NCI-H774 (cell line): ENCODE measurements at regions not wholly inside any gene's neighbourhood (a gene's known extent, or its start where the extent isn't known, plus 50 kb on each side); places are given as distances from the start of the nearest gene placed in this dataset.

Experiments used
- DNase-seq: peaks from one replicate; lab custom pipeline; 2025; lab: John Stamatoyannopoulos, UW

DNA sequence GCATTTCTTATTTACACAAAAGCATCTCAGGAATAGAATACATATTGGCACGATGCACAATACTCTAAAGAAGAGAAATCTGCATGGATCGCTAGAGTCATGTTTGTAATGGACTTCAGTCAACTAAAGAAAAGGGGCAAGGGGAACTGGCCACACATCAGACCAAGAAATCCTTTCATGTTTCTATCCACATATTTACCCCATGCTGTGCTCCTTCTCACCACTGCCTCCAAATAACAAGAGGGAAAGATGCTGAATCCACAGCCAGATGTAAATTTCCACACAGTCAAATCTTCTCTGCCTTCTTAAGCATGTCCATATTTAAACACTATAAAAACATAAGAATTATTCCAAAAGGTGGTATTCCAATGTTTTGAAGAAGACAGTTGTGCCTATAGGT is 67.6 kb downstream of the COX18 start:
- no peak for DNase-seq

DNA sequence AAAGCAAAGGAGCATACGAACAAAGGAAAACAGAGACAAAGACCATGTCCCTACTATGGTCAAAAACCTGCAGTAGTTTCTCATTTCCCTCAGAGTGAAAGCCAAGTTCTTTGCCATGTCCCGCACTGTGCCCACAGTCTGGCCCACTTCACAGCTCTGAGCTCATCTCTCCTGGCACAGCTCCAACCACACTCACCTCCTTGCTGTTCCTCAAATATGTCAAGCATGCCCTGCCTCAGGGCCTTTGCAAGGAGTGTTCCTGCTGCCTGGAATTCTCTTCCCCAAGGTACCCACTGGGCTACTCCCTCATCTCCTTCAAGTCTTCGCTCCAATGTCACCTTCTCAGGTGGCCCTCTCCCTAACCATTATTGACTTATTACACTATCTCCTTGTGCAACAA is 72.1 kb downstream of the COX18 start:
- DNase-seq: no peak

DNA sequence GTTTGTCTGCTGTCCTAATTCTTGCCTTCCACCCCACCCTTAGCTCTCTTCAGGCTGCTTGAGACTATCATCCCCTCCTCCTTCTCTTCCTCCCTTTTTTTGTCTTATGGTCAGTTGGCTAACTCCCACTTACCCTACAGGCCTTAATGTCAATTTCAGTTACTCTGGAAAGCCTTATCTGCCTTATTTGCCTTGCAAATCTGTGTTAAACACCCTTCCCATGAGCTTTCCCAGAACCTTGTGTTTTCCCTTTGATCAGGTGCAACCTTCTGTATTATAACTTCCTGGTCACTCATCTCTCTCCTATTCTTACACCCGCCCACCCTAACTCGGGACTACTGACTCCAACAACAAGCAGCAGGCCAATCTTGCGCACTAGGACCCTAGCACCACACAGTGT is 74.8 kb downstream of the COX18 start:
- no peak for DNase-seq

DNA sequence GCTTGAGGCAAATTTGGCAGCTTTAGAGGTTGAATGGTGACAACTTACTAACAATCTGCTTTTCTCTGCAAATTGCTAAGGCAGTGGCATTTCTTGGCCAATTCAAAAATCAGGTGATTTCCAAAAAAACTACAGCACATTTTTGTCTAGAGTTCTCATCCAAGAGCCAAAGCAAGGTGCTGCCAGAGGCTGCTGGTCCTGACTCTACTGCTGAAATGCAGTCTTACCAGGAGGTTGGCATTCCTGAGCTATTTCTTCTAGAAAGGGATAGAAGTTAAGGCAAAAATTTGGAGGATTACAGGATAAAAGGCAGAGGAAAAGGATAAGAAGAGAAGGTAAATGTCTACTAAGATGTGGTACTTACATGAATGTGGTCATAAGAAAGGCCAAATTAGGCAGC is 75.6 kb downstream of the COX18 start:
- DNase-seq: no peak

DNA sequence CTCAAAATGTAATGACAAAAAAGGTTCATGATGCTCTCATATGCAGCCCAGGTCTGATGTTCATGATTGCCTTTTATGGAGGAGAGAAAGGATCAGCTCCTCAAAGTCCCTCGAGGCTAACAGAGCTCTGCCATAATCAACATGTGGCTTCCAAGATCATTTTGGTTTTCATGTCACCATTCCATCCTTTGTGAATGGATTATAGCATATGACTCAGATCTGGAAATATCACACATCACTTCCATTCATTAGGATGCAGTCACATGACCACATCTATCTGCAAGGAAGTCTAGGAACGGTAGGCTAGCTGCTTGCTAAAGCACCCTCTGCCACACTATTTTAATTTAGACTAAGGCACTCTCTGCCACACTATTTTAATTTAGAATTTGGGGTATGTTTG is 77.6 kb downstream of the COX18 start:
- DNase-seq: no peak

DNA sequence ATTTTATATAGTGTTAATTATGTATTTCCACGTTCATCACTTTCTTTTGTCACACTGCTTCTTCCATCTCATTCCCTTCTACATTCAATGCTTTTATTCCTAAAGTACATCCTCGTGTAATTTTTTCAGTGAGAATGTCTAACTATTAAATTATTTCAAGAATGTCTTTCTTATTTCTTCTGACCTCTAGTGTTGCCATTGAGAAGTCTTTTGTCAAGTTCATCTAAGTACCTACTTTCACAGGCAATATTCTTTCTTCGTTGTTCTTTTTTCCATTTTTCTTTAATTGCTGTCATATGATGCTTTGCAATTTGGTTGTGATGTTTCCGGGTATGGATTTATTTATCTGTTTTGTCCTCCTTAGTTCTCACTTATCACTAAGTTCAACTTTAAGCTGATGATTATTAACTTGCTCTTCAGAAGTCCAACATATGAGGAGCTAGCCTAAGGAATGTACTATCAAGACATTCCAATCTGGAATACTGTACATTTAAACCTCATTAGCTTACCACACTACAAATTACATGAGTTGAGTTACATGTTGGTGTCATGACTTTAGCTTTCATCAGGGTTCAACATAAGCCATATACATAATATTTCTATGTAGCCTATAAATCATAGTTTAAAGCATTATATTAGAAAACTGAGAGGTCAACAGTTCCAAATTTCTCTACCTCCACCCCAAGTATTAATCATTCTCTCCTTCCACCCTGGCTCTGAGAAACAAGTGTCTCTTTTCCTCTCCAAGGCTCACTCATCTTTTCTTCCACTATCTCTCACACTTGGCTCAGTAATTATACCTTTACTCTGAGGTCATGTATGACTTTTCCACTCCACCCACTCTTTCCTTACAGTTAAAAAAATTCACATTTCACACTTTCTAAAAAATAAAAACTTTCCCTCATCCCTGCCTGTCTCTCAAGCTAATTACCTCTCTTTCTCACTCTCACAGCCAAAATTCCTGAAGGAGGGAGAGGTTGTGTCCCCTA is 81.5 kb downstream of the COX18 start:
- no peak for DNase-seq

DNA sequence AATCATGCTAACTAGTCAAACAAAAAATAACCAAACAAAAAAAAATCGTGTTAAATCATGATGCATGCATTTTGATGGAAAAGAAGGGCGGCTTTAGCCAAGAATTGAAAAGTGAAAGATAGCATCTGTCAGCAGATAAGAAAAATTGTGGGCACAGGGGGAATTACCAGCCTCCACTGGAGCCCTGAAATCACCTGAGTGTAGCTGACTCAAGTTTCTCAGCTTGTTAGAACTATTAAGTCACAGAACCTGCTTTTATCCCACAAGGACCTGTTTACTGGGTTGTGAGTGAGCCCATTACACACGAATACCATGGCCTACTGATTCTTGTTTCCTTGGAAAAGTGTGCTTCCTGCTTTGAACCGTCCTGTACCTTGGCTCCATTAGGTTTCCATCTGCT is 85.2 kb downstream of the COX18 start:
- no peak for DNase-seq

DNA sequence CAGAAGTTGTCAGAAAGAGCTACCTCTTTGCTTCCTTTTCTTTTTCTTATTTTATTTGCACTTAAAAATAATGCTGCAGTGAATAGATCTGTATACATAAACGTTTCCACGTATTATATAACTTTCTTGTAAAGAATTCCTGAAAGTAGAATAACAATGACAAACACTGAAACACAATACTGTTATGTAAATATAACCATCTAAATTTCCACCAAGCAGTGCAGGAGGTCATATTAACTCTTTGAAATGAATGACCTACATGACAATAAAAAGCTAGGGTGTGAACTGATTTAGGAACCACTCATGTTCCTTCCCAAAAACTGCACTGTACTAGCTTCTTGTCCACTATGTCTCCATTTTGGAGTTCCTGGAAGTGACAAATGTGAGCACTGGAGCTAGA is 85.8 kb downstream of the COX18 start:
- no peak for DNase-seq

DNA sequence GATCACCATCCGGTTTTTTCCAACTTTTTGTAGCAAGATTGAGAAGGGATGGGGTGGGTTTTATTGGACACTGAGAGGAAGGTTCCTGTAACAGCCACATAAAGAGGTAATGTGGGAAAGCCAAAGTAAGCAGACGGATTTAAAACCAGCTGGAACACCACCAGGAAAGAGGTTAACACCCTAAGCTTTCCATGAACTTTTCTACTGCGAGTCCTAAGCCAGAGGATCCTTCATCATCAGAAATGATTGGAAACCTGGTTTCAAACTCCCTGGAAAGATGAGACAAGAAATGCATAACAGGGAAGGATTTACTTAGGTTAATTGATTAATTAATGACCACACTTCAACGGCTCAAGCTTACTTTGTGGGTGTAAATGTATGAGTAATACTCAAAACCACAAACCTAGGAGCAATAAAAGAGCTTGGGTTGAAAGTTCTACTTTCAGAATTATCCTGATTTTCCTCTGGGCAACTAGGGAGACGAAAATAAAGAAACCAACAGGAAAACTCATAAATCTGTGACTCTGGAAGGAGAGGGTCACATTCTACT is 91.5 kb downstream of the COX18 start:
- DNase-seq: no peak

DNA sequence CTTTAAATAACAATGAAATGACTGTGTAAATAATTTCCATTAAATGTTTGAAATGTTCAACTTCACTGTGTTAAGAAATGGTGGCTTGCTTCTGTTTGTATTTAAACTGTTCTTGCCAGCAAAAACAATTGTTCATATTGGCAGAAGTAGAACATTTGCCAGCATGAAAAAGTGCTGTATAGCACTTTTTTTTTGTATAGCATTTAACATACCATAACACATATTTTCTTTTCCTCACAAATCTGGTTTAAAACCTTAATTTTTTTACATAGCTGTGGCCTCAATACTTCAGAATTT is 94.1 kb downstream of the COX18 start:
- no peak for DNase-seq

DNA sequence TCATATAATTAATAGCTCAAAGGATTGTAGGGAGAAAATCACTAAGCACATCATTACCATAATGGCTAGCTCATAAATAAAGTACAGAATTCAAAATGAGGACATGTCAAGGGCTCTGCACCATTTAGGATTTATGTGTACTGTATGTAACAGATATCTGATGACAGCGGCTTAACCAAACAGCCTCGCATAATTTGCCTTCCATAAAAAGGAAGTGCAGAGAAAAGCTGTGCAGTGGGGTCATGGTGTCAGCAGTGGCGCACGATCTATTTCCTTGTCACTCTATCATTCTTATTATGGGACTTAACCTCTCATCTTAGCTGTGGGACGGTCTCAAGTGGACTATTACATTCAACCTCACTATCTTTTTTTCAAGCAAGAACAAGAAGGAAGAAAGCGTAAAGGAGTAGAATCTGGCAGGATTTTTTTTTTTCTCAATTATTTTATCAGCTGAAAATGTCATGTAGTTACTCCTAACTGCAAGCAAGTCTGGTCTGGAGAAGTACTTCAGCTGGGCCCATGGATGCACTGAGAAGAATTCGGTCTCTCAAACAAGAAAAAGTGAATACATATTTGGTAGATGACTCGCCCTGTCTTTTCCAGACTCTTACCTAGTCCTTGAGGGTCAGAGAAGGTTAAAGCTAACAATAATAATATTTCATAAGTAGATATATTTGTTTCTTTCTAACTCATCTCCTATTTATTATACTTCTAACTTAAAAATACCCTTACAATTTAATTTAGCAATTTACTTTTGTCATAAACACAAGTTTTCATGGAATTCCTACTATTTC is 94.6 kb downstream of the COX18 start:
- peak; percentile 21 for DNase-seq

DNA sequence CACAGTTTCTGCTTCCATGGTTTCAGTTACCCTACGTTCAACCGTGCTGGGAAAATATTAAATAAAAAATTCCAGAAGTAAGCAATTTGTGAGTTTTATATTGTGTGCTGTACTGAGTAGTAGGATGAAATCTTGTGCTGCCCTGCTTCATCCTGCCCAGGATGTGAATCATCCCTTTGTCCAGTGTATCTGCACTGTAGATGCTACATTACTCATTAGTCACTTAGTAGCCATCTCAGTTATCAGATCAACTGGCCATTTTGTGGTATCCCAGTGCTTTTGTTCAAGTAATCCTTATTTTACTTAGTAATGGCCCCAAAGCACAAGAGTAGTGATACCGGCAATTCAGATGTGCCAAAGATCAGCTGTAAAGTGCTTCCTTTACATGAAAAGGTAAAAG is 97.9 kb downstream of the COX18 start:
- no peak for DNase-seq

DNA sequence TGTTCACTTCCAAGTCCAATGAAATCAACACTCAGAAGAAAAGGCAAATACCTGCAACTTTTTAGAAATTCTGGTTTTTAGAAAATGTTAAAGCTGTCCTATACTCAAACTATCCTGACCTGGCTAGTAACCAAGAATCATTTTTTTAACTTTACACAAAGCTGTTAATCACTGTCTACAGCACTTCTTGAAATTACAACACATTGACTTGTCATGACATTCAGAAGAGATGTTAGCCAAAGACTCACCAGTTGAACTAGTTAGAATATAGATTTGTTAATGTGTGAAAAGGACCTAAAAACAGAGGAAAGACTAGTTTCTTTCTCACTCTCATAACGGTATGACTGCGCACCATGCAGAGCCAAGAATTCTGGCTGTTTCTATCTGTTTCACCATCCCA is 98.8 kb downstream of the COX18 start:
- DNase-seq: no peak

DNA sequence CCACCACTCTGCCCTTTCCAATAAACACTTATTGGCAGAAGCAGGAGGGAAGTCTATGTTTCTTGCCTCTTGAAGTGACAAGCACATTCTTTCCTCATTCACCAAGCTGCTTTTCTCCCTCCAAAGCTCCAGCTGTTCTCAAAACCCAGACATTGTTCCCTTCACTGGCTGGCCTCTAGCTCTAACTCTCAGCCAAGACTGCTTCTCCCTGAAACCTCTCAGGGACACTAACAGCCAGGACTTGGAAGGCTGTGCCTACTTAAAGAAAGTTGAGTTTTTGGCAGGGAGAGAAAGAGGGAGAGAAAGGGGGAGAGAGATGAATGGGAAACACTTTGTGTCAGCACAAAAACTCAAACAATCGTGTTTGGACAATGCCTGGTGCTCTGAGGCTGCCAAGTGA is 99.5 kb downstream of the COX18 start:
- no peak for DNase-seq

DNA sequence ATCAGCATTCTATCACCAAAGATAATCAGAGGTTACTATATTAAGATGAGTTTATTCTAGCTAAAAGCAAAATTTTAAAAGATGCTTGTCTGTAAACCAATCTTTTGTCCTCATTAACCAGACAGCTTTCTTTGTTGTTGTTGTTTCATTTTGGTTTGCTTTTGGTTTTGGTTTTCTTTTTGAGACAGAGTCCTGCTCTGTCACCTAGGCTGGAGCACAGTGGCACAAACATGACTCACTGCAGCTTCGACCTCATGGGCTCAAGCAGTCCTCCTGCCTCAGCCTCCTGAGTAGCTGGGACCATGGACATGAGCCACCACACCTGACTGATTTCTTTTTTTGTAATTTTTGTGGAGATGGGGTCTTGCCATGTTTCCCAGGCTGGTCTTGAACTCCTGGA is 102.9 kb downstream of the COX18 start:
- no peak for DNase-seq

DNA sequence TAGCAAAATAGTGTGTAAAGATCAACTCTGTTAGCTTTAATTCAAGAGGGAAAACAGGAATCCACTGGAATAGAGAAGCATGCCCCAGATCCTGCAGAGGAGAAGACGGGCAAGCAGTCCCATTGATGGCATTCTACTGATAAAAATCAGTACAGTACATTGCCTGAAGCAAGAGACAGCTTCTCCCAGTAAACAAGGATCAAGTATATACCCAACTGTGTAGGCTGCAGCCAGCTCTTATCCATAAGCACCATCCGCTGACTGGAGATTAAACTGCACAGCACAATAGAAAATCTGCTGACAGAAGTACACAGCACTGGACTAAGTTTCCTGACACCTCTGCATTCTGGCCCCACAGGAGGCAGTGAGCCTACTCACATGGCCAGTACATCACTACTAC is 110.1 kb downstream of the COX18 start:
- no peak for DNase-seq

DNA sequence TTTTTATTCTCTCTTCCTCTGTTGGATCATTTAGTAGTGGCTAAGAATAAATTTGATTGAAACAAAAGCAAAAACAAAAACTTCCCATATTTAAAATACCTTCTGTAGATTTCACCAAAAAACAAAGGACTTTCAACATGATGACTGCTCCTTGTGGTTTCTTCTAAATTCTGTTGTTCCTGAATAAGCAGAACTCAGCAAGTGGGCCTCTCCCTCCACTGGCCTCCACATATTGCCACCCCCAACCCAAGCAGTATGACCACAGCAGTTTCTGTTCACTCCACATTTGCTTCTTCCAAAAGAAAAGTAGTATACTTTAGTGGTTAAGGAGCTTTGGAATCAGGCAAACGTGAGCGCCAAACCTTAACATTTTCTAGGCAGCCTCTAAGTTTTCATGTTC is 114.7 kb downstream of the COX18 start:
- DNase-seq: no peak

DNA sequence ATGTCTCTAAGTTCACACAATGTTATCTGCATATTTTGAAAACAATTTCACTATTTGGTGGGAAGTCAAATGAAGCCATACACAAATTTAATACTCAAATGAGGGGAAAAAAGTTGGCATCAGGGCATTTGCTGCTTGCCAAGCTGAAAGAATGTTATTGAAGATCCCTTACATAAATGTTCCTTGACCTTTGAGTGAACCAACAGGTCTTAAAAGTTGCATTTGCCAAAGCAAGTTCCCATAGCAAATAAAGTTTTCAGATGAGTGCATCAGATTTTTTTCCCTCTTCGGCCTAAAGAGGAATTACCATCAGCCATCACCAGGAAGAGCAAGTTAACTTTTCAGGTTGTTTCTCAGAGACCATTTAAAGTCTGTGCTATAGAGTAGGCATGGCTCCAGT is 115.9 kb downstream of the COX18 start:
- no peak for DNase-seq

DNA sequence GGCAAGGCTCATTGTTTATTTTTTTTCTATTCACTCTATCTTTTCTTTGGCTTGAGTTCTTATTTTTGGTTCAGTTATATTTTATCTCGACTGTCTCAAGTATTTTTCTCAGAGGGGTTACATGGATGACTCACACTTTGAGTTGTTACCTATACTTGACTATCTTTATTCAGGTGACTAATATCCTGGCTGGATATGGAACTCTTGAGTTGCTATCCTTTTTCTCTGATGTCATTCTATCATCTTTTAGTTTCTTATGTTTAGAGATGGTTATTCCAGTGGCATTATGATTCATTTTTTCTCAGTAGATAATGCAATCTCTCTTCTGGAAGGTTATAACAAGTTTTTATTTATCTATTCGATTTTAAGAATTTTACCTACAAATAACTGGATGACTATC is 117.9 kb downstream of the COX18 start:
- DNase-seq: no peak

DNA sequence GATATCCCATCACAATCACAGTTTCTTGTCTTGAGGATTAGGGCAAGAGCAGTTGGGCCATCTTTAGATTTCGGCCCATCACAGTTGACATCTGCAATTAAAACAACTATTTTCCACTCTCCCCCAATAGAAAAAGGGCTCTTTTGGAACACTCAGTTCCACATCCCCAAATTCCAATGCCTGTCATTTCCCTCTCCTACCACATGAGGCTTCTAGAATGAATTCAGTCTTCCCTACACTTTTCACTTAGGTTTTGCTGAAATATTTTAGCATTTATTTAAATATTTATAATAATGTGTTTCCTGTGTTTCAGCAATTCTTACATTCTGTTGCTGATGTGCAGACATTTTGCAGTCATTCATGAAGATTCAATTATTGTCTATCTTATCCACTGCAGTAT is 118.4 kb downstream of the COX18 start:
- DNase-seq: no peak

DNA sequence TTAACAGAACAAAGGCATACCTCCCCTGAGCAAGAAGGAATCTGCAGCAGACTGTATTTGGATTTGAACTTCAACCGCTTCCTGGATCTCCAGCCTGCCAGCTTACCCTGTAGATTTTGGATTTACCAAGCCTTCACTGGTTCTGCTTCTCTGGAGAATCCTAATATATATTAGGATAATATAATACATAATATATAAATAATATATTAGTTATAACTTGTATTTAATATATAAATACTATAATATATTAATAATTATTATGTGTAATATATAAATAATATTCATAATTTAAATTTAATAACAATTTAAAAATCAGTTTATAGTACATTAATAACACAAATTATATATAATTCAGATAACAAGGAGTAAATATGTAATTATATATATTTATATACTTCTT is 121.4 kb downstream of the COX18 start:
- no peak for DNase-seq

DNA sequence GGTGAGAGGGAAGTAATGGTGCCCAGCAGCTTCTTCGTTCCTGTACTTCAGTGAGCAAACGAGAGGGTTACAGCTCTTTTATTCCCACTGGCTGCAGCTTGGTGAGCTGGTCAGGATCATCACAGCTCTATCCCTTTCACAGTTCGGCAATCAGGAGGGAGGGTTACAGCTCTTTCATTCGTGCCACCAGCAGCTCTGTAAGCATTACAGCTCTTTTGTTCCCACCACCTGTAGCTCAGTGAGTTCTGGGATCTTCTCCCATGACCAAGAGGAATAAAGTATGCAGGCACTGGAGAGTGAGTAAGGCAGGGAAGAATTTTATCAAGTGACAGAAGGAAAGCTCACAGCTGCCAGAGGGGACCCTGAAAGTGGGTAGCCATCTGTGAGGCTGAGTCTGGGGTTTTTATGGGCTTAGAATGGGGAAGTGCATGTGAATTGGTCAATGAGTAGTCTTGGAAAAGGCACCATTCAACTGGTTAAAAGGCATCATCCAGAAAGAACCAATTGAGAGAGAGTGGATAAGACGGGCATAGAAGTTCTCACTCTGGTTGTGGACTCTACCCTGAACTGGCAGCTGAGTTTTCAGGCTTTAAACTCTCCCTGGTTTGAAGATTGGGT is 123.7 kb downstream of the COX18 start:
- DNase-seq: no peak

DNA sequence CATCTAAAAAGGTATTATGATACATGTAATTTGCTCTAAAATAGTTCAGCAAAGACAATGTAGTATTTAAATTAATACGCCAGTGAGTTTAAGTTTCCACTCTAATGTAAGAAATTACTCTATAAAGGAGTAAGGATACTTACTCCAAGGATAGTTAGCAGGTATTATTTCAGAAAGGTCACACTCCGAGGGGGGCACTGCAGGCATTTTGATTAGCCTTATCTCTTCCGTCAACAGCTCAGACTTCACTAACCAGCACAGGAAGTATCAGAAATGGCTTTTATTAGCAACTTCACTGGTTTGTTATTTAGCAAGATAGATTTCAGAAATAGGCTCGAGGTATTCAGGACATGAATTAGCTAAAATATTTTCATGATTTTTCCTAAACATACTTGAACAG is 127.0 kb downstream of the COX18 start:
- DNase-seq: no peak
